Fibroblast of skin of right biceps (primary cell): ENCODE measurements at regions not wholly inside any gene's neighbourhood (a gene's known extent, or its start where the extent isn't known, plus 50 kb on each side); places are given as distances from the start of the nearest gene placed in this dataset.
"Not testable (repeated sequence)": the region's sequence is repeated elsewhere in the genome, so short reads cannot be mapped to it uniquely, and the experiment has no call there.

ENCODE experiments used
- DNase-seq: peaks from one replicate; pipeline ENCODE4 v3.0.0-alpha.2; 2013

DNA sequence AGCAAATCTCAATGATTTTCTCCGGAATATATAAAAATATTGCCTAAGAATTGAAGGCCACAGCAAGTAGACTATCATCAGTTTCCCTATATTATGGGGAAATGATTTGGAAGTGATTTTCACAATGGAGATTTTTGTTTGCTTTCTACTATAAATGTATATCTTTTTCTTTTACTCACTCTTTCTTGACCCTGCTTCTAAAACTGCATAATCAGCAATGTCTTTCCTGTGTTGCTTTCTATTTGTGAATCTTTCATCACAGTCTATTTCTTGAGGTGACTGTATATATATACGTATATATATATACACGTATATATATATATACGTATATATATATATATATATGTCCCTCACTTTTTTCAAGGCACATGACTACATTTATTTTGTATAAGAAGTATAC, 622.6 kb downstream of the DTWD2 start:
- DNase-seq: no peak

DNA sequence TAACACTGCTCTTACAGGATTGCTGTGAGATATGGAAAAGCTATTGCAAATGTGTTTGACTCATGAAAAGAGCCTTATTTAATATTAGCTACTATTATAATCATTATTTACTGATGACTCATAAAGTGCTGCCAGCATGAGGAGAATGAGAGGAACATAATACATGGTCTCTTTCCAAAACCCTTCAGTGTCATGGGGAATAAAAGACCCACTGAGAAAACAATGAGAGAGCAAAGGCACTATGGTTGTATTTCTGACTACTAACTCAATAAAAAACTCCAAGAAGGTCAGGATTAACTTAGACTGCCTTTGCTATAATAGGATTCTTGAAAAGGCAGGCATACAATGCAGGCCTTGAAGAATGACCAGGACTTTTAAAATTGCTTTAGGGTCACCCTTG, 633.5 kb downstream of the DTWD2 start:
- DNase-seq: peak; percentile 18

DNA sequence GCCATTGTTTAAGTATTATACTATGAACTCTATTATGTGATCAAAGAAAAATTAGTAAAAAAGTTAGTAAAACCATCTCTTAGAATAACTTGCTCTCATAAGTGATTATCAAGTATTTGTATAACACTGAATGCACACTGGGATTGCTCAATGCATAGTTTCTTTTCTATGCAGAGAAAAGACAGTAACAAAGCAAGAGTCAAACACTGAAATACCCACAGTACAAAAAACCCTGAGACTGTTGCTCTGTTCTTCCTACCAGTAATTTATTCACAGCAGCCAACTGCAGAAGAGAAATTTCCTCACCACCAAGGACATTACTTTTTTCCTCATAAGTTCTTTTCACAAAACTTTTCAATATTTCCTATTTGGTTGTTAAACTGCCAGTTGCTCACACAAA, 634.4 kb downstream of the DTWD2 start:
- DNase-seq: no peak

DNA sequence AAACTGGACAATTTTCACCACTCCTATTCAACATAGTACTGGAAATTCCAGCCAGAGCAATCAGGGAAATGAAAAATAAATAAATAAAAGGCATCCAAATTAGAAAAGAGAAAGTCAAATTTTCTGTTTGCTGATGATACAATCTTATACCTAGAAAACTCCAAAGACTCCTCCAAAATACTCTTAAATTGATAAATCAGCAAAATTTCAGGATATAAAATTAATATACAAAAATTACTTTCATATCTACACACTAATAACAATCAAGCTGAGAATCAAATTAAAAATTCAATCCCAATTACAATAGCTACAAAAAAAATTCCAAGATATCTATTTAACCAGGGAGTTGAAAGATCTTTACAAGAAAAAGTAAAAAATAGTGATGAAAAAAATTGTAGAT, 651.9 kb downstream of the DTWD2 start:
- no peak for DNase-seq

DNA sequence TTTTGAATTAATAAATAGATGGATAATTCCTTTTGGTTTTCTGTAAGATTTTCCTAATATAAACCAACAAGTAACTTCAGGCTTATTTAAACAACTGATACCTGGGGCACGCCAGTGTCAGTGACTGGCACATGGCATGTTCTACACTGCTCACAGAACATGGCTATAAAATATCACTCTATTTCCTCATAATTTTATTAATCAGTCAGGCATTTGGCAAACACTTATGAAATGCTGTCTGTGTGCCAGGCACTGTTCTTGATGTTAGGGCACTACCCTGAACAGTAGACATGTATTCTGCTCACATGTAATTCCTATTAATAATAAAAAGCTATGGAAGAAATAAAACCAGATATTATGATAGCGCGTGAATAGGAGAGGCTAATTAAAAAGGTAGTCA, 661.0 kb downstream of the DTWD2 start:
- no peak for DNase-seq

DNA sequence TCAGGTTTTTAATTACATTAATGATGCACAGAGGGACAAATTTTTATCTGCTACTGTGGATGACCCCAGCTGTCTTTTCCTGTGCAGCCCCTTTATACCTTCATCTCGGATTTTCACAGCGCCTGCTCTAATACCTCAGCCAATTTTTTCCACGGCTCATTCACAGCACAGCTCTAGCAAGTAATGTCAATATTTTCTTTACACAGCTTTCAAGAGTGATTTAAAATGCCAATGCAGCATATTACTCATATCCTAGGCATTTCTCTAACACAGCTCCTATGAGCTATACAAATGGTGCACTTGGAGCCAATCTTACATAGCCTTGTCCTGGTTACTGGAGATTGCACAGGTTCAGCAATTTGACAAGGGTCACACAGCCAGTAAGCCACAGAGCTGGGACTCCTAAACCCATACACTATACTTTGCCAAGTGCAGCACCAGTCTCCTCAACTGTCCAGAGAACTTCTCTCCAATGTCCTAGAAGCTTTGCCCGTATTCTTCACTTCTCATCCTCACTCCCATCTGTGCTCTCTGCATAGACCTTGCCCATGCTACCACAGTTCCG, 661.8 kb downstream of the DTWD2 start:
- DNase-seq: peak; percentile 71

DNA sequence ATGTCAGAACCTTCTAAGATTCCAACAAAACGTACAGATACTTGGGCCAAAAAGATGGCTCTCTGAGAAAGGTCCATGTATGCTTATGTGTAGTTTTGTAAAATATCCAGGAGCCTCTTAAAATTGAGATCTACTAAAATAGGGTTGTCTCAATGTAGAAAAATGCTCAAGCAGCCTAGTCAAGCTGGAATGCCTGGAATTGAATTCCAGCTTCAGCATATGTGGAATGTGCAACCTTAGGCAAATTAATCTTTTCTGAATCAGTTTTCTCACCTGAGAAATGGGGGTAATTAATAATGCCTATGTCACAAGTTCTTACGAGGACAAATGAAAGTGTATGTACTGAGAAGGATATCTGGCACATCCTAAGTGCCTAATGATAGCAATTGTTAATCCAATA, 662.4 kb downstream of the DTWD2 start:
- DNase-seq: peak; percentile 43

DNA sequence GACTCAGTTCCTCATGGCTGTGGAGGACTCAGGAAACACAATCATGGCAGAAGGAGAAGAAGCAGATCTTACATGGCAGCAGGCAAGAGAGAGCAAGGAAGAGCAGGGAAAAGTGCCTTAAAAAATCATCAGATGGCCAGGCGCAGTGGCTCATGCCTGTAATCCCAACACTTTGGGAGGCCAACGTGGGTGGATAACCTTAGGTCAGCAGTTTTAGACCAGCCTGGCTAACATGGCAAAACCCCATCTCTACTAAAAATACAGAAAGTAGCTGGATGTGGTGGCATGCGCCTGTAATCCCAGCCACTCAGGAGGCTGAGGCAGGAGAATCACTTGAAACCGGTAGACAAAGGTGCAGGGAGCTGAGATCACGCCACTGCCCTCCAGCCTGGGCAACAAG, 664.6 kb downstream of the DTWD2 start:
- not testable (repeated sequence) for DNase-seq

DNA sequence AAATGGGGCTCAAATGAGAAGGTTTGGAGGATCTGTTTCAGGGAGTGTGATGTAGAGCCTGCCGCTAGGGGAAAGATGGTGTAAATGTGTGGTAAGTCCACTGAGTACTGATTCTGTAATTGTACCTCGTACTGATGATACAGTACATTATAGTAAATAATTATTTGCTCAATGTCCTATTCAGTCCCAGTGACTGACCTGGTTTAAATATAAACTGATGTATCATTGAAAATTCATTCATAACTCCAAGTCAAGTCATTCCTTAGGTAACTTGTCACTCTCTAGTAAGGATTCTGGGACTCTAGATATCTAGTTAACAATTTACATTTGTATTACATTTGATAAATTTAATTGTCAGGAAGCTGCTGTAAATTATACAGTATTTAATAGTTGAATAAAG, 667.3 kb downstream of the DTWD2 start:
- DNase-seq: no peak

DNA sequence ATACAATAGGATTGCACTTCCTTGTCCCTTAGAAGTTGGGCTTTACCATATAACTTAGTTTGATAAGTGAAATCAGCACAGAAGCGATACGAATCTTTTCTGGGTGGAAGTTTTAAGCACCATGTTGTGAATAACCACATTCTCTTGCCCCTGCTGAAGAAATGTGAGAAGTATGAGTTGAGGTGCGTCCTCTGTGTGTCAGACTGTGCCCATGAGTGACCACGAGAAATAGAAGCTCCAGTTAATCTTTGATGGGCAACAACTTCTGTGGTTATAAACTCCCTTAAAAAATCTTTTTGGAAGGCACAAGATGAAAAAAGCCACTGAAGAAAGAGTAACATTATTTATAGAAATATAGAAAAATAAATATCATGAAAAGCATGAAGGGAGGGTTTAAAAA, 668.2 kb downstream of the DTWD2 start:
- no peak for DNase-seq

DNA sequence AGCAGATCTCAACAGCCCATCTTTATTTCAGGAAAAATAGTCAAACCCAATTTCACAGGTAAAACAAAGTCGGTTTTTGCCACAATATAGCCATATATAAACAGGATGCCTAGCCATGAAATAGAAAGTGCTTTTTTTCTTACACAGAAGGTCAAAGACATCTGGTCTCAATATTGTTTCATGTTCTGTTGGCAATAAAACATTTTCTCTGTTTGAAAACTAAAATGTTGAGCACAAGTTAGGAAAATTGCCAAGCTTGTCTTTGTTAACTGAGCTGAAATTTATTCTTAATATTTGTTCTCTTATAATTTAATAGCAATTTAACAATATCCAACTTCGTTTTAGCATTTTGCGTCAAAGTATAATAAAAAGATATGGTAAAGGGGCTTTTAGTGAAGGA, 673.4 kb downstream of the DTWD2 start:
- DNase-seq: peak; percentile 11

DNA sequence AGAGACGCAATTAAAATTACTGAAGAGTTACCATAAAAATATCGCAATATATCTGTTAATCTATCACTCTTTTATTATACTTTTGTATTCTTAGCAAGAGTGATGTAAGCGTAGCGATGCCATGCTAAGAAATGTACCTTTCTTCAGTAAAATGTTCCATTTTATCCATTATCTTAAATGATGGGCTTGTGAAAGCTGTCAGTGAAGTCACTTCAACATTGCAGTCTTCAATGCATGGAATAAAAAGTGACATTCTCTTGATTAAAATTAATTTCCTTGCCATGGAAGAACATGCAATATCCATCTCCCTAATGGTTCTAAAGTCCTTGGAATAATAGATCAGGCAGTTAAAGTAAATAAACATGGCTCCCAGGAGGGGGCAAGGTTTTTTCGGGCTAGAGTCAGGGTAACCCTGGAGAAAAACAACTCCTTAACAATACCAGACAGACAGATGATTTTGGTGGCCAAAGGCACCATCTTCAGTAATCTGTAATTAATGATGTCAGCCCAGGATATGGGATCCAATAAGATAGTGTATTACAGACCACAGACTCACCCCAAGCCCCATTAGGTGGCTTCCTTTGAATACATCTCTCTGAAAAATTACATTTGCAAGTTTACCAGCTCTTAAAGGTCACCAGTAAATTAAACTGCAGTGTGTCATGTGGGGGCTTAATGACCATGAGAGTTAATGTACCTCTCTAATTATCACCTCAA, 677.1 kb downstream of the DTWD2 start:
- DNase-seq: no peak

DNA sequence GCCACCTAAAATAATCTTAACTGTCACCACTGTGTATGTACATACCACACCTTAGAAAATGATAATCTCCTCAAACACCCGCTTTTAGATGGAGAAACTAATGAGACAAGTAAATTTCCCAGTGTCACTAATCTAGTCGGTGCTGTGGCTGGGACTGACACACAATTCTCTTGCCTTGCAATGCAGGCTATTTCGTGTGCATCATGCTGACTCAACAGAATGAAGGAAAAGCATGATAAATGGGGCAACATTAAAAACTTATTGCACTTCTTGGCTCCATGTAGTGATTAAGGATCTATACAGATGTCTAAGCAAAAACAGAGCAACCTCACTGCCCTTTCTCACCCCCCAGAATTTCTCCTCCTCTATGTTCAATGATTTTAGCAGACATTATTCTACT, 677.9 kb downstream of the DTWD2 start:
- peak; percentile 2 for DNase-seq

DNA sequence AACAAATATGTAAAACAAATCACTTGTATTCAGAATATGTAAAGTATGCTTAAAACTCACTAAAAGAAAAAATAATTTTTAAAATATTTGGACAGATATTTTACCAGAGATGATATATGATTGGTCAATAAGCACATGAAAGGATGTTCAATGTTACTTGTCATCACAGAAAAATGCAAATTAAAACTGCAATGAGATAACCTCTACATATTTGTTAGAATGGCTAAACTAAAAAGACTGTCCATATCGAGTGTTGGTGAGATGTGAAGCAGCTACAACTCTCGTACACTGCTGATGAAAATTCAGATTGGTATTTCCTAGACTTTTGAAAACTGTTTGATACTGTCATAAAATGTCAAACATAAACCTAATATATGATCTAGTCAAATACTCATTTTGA, 685.1 kb downstream of the DTWD2 start:
- peak; percentile 18 for DNase-seq

DNA sequence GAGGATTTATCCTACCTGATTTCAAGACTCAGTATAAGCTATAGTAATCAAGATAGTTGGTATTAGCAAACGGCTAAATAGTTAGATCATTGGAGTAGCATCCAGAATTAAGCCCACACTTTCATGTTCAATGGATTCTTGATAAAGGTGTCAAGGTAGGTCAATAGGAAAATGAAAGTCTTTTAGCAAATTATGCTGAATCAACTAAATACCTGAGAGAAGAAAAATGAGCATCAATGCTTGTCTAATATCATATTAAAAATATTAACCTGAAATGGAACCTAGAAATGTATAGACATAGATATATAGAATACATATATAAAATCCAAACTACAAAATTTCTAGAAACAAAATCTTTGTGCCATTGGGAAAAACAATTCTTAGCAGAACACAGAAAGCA, 685.6 kb downstream of the DTWD2 start:
- no peak for DNase-seq

DNA sequence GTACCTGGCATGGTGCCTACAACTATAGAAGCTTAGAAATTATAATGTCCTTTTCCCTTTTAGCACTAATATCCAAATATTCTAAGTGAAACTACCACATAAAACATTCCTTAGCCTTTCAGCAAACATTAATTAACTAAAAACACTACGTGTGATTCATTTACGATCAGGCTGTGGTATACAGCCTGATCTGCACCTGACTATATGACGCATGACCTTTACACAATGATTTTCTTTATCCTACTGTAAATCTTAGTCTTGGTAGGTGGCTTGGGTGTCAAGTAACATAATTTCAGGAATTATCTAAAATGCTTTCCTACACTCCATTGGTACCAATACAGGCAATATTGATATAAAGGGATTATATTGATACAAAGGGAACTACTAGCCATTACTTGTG, 686.7 kb downstream of the DTWD2 start:
- DNase-seq: no peak

DNA sequence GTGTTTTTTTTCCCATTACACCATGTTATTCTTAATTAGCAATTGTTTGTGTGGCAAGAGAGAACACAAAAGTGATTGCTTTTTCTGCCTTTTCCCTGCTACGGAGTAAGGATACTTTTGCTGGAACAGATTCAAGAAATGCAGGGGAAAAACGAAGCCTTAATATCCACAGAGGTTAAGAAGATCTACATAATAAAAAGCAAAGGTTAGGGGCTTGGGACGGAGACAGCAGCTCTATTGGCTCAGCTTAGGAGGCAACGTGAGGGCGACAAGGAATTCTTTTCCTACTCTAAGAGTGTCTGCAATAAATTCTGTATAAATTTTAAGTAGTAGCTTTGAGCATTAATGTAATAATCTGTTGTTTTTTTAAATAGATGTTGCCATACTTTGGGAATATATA, 693.3 kb downstream of the DTWD2 start:
- no peak for DNase-seq

DNA sequence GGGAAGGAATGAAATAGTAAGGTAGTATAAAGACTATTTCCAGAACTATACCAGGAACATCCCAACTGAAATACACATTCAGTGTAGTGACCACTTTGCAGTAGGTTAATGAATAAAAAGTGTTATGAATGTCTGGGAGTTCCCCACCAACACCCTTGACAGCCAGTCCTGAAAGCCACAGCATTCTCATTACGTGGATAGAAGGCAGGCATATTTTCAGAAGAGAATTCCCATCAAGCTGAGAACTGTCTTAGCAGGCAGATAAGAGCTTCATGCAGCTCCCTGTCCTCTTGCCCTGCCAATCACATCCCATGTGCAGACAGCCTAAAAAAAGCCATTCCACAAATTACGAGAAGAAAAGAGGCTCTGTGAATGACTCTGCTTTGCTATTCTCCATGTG, 695.0 kb downstream of the DTWD2 start:
- DNase-seq: no peak

DNA sequence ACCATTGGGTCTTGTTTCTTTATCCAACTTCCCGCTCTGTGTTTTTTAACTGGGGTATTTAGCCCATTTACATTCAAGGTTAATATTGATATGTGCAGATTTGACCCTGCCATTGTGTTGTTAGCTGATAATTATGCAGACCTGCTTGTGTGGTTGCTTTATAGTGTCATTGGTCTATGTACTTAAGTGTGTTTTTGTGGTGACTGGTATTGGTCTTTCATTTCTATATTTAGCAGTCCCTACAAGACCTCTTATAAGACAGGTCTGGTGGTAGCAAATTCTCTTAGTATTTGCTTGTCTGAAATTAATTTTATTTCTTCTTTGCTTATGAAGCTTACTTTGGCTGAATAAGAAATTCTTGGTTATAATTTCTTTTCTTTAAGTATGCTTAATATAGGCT, 698.1 kb downstream of the DTWD2 start:
- no peak for DNase-seq

DNA sequence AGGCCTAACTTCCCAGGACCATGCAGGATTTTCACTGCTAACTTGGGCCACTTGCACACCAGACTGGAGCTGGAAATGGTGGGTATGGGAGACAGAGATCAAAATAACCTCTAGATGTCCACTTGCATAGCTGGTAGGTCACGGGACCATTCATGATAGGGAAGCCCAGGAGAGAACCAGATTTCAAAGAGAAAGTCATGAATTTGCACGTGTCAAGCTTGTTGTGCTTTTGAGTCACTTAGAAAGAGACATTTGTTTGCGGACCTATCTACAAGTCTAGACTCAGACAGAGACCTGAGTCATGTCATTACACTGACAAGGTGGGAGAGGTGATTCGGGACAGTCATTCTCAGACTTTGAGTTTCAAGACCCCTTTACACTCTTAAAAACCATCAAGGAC, 704.1 kb downstream of the DTWD2 start:
- DNase-seq: not testable (repeated sequence)

DNA sequence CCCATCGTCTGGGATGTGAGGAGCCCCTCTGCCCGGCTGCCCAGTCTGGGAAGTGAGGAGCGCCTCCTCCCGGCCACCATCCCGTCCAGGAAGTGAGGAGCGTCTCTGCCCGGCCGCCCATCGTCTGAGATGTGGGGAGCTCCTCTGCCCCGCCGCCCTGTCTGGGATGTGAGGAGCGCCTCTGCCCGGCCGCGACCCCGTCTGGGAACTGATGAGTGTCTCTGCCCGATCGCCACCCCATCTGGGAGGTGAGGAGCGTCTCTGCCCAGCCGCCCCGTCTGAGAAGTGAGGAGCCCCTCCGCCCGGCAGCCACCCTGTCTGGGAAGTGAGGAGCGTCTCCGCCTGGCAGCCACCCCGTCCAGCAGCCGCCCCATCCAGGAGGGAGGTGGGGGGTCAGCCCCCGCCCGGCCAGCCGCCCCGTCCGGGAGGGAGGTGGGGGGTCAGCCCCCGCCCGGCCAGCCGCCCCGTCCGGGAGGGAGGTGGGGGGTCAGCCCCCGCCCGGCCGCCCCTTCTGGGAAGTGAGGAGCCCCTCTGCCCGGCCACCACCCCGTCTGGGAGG, 705.8 kb downstream of the DTWD2 start:
- not testable (repeated sequence) for DNase-seq

DNA sequence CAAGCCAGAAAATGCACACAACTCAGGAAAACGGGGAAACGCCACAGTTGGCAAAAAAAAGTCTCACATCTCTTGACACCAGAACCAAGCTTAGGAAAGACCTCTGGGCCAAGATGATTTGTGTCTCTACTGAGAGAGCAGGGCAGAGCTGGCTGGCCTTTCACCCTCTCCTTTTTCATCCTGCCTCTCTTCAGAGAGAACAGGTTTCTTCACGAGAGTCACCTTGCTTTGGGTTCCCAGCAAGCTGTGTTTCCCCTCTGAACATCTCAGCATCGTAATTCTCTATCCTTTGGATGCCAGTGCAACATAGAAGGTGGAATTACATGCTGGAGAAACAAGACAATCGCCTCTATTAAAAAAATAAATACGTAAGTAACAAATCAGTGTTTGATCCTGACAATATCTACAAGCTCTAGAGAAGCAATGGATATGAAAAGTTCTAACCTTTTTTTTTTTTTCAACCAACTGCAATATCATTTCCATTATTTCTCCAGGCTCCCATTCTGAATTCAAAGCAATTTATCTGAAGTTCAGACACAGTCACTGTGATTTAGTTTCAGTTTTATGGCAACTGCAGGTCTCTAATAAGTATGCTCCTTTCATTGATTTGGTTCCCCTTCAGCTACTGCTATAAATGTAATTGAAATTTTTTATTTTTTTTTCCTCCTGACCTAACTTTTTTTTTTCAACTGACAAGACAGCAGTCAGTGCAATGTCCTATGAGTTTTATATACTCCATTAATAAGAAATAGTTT, 708.6 kb downstream of the DTWD2 start:
- no peak for DNase-seq

DNA sequence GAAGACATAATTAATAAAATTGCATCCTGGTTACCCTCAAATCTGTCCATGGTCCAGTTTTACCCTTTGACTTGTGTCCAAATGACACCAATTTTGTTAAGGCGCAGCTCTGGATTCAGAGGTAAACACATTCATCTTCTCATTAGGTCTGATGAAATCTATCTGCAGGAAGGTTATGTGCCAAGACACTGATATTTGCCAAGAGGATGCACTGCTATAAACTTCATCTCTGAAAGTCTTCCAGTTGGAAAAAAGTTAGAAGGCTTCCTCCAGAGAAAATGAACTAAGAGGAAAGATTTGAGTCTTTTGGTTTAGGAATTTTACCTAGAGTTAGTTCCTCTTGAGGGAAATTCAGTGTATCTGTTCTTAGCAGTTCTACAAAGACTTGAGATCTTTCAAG, 717.8 kb downstream of the DTWD2 start:
- DNase-seq: no peak

DNA sequence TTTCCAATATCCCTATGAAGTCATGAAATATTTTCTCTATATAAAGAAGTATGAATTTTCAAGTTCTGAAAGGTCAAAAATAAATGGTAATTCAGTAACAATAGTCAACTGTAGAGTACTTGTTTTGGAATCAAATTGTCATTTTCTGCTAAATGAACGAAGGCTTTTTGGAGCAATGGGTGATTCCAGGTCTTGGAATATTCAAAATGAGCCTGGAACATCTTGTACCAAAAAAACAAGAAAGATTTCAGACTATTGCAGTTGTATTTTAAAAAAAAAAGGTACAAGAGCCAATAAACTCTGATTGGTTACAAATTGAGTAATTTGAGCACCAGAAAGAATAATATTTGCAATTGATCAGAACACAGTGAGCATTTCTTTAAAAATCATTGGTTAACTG, 730.1 kb downstream of the DTWD2 start:
- DNase-seq: no peak
